Fibroblast of lung (primary cell): ENCODE measurements at regions not wholly inside any gene's neighbourhood (a gene's known extent, or its start where the extent isn't known, plus 50 kb on each side); places are given as distances from the start of the nearest gene placed in this dataset.
"Not testable (repeated sequence)": the region's sequence is repeated elsewhere in the genome, so short reads cannot be mapped to it uniquely, and the experiment has no call there.

ENCODE experiments used
- DNase-seq, 2 donors: peaks; one replicate each; pipeline versions ENCODE4 v3.0.0 to v3.0.0-alpha.2; 2010; ENCODE audit warnings: low read depth in 2 of 2
- H2AFZ ChIP-seq: 2 replicates; pipeline ENCODE4 v1.5.1; 2012; ENCODE audit warnings: low read length, control low read depth, inconsistent platforms
- H3K27ac ChIP-seq: 2 replicates; pipeline ENCODE4 v1.5.1; 2011; ENCODE audit warnings: low read length, control low read depth; ENCODE audit not compliant: insufficient read depth
- H3K27me3 ChIP-seq: 2 replicates; pipeline ENCODE4 v1.5.1; 2011; ENCODE audit warnings: mild to moderate bottlenecking, low read length; ENCODE audit not compliant: control insufficient read depth, insufficient read depth
- H3K36me3 ChIP-seq: 2 replicates; pipeline ENCODE4 v1.5.1; 2011; ENCODE audit warnings: low read length; ENCODE audit not compliant: control insufficient read depth, insufficient read depth
- H3K4me1 ChIP-seq: 2 replicates; pipeline ENCODE4 v1.5.1; 2011; ENCODE audit warnings: low read length; ENCODE audit not compliant: control insufficient read depth, insufficient read depth; ENCODE audit errors: extremely low read depth
- H3K4me2 ChIP-seq: 2 replicates; pipeline ENCODE4 v1.5.1; 2011; ENCODE audit warnings: low read length, control low read depth; ENCODE audit not compliant: insufficient read depth; ENCODE audit errors: extremely low read depth
- H3K4me3 ChIP-seq, 4 experiments: fragments of 200-600 bp in 1 of 4; sonication (generic) in 1 of 4; replicated peaks in 1 of 4; 2 replicates each; pipeline ENCODE4 v1.5.1; 2011 to 2016; ENCODE audit warnings: low read length in 4 of 4, low read depth in 3 of 4, mild to moderate bottlenecking in 3 of 4, control low read depth in 2 of 4, inconsistent platforms in 1 of 4, mixed read lengths in 1 of 4; ENCODE audit not compliant: insufficient read depth in 1 of 4; ENCODE audit errors: control extremely low read depth in 1 of 4
- H3K79me2 ChIP-seq: 2 replicates; pipeline ENCODE4 v1.5.1; 2012; ENCODE audit warnings: mild to moderate bottlenecking, low read length, inconsistent platforms; ENCODE audit not compliant: control insufficient read depth, insufficient read depth
- H3K9ac ChIP-seq: 2 replicates; pipeline ENCODE4 v1.5.1; 2011; ENCODE audit warnings: mild to moderate bottlenecking, low read length, control low read depth; ENCODE audit not compliant: insufficient read depth
- H3K9me3 ChIP-seq: 2 replicates; pipeline ENCODE4 v1.5.1; 2012; ENCODE audit warnings: low read depth, low read length; ENCODE audit not compliant: control insufficient read depth, insufficient read depth
- H4K20me1 ChIP-seq: 2 replicates; pipeline ENCODE4 v1.5.1; 2011; ENCODE audit warnings: low read length; ENCODE audit not compliant: control insufficient read depth, insufficient read depth; ENCODE audit errors: extremely low read depth
- EZH2 ChIP-seq: IDR thresholded peaks from 2 replicates; pipeline ENCODE4 v1.5.1; 2012; ENCODE audit warnings: low read length, control low read depth, mild to moderate bottlenecking; ENCODE audit errors: missing control alignments
- TF ChIP-seq, protein P1 (sequence below), 2 donors: IDR thresholded peaks in 1 of 2; conservative IDR thresholded peaks in 1 of 2; 1 replicate in 1 of 2; 2 replicates in 1 of 2; pipeline ENCODE4 v1.5.1; 2011 to 2012; ENCODE audit warnings: low read length in 2 of 2, control low read depth in 1 of 2, inconsistent platforms in 1 of 2, low read depth in 1 of 2, mild to moderate bottlenecking in 1 of 2

DNA sequence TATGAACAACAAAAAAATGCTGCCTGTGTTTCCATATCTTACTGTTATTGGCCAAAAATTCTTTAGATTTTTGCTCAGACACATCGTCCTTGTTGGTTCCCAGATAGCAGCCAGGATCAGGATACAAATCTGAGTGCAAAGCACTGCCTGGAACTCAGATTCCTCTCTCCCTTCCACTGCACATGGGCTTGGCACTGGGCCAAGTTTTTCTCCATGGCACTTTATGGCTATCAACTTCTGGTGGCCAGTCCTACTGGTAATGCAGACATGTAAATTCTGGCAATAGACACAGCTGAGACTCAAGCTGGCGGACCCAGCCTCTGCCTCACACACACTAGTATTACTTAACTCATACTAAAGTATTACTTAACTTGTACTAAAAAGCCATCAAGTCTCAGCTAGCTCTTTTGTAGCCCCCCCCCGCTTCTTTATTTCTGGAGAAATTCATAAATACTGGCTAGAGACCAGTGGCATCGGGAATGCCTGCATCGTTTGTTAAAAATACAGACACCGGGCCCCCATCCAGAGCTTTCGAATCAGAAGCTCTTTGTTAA lies 181.2 kb upstream of the COX10 start:
- Histone ChIP-seq H3K9me3 (no peaks in the 10 kb centered on the region), H3K4me2 (no peak overlapping the region), H2AFZ (no peak overlapping the region), H3K27ac (no peak overlapping the region), H3K36me3 (no peaks in the 10 kb centered on the region), H3K4me1 (peaks cover 3% of the 10 kb centered on the region), H3K27me3 (no peaks in the 10 kb centered on the region), H4K20me1 (no peaks in the 10 kb centered on the region), H3K4me3 (no peak overlapping the region), H3K9ac (no peak overlapping the region), H3K79me2 (no peaks in the 10 kb centered on the region)
- TF ChIP-seq EZH2, result no peak
- TF ChIP-seq, protein P1, sequence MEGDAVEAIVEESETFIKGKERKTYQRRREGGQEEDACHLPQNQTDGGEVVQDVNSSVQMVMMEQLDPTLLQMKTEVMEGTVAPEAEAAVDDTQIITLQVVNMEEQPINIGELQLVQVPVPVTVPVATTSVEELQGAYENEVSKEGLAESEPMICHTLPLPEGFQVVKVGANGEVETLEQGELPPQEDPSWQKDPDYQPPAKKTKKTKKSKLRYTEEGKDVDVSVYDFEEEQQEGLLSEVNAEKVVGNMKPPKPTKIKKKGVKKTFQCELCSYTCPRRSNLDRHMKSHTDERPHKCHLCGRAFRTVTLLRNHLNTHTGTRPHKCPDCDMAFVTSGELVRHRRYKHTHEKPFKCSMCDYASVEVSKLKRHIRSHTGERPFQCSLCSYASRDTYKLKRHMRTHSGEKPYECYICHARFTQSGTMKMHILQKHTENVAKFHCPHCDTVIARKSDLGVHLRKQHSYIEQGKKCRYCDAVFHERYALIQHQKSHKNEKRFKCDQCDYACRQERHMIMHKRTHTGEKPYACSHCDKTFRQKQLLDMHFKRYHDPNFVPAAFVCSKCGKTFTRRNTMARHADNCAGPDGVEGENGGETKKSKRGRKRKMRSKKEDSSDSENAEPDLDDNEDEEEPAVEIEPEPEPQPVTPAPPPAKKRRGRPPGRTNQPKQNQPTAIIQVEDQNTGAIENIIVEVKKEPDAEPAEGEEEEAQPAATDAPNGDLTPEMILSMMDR (conservative IDR thresholded peaks at IDR 0.05 in 1 of 2, IDR thresholded peaks at IDR 0.05 in 1 of 2; ENCODE audit: low read depth in 1 of 2, low read length in 2 of 2), result no peak
- DNase-seq, result peak; percentile 37 to 39

DNA sequence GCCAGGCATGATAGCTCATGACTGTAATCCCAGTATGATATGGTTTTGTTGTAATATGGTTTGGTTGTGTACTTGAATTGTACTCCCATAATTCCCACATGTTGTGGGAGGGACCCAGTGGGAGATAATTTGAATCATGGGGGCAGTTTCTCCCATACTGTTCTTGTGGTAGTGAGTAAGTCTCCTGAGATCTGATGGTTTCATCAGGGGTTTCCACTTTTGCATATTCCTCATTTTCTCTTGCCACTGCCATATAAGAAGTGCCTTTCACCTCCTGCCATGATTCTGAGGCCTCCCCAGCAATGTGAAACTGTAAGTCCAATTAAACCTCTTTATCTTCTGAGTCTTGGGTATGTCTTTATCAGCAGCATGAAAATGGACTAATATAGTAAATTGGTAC lies 160.3 kb upstream of the COX10 start:
- not testable (repeated sequence) for H3K4me3 ChIP-seq, H2AFZ ChIP-seq, H3K9me3 ChIP-seq, H3K9ac ChIP-seq, H3K36me3 ChIP-seq, H3K27ac ChIP-seq, H3K4me1 ChIP-seq, H4K20me1 ChIP-seq, H3K27me3 ChIP-seq, H3K4me2 ChIP-seq, H3K79me2 ChIP-seq, DNase-seq

DNA sequence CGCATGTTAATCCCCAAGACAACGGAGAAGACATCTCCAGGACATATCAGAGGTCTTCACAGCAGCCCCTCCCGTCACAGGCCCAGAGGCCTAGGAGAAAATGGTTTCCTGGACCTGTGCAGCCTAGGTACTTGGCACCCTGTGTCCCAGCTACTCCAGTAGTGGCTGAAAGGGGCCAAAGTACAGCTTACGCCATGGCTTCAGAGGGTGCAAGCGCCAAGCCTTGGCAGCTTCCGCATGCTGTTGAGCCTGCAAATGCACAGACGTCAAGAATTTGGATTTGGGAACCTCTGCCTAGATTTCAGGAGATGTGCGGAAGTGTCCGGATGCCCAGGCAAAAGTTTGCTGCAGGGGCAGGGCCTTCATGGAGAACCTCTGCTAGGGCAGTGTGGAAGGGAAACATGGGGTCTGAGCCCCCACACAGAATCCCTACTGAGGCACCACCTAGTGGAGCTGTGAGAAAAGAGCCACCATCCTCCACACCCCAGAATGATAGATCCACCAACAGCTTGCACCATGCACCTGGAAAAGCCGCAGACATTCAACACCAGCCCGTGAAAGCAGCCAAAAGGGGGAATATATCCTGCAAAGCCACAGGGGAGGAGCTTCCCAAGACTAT lies 159.3 kb upstream of the COX10 start:
- H2AFZ ChIP-seq, result no peak overlapping the region
- H3K4me3 ChIP-seq, result no peak overlapping the region
- H3K9me3 ChIP-seq, result no peaks in the 10 kb centered on the region
- H3K27ac ChIP-seq, result no peak overlapping the region
- H3K4me1 ChIP-seq, result no peaks in the 10 kb centered on the region
- no peak overlapping the region for H3K4me2 ChIP-seq
- H3K36me3 ChIP-seq, result no peaks in the 10 kb centered on the region
- no peak for TF ChIP-seq EZH2
- TF ChIP-seq, protein P1 (conservative IDR thresholded peaks at IDR 0.05 in 1 of 2, IDR thresholded peaks at IDR 0.05 in 1 of 2; ENCODE audit: low read depth in 1 of 2, low read length in 2 of 2), result no peak
- H3K27me3 ChIP-seq, result no peaks in the 10 kb centered on the region
- no peak for DNase-seq
- H3K79me2 ChIP-seq, result no peaks in the 10 kb centered on the region
- no peak overlapping the region for H3K9ac ChIP-seq
- H4K20me1 ChIP-seq, result no peaks in the 10 kb centered on the region
